Stimulated activated CD8-positive, alpha-beta memory T cell treated with anti-CD3 and anti-CD28 coated beads, Interleukin-15, amount 100 ng/mL, for 48 hours (primary cell): ENCODE measurements at regions not wholly inside any gene's neighbourhood (a gene's known extent, or its start where the extent isn't known, plus 50 kb on each side); places are given as distances from the start of the nearest gene placed in this dataset.

ENCODE experiments used
- DNase-seq, 2 donors: peaks; one replicate each; pipeline ENCODE4 v3.0.0-alpha.2; 2020; ENCODE audit warnings: low read depth in 2 of 2

DNA sequence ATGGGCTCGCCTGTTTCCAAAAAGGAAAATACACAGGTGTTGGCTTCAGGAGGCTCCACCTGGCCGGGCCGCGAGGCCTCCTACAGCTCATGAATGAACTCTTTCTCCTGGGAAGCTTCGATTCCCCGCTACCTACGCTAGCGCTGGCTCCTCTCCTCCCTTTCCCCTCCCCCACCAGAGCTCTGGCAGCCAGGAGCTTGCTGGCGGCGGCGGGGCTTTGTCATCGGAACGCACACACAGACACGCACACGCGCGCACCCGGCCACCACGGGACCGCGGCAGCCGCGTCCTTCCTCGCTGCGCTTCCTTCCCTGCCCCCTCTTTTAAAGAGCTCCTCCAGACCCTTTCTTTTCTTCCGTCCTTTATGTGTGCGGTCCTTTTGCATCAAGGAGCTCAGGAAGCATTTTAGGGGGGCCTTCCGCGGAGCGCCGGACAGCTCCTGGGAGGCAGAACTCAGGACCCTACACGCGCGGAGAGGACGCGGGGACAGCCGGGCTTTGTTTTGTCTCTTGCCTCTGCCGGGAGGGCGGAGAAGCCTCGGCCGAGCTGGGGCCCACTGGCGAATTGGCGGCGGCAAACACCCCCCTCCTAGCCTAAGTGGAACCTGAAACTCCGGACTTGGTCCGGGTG lies 70.2 kb upstream of the BCOR start:
- no peak for DNase-seq

DNA sequence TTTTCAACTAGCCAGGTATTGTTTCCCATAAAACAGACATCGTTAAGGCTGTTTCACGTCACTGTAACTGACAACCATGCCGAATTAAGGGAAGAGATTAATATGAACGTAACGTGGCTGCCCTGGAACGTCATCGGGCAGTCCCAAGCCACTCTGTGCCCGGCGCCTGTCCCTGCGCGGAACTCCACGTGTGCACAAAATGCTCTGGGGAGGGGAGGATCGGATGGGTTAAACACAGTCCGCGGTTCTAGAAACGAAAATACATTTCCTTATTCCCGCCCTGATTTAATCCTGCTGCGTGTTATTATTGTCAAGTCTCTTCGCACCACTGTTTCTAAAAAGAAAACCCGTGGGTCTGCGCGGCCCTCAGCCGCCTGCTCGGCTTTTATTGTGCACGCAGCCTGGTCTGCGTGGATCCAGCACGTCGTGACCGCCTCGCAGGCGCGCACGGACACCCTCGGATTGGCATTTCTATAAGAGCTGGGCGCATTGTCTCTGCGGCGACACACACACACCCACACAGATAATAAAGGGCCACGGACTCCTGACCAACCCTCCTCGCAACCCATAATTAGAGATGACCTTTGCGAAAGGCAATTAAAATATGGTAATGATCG lies 69.6 kb upstream of the BCOR start:
- no peak for DNase-seq

DNA sequence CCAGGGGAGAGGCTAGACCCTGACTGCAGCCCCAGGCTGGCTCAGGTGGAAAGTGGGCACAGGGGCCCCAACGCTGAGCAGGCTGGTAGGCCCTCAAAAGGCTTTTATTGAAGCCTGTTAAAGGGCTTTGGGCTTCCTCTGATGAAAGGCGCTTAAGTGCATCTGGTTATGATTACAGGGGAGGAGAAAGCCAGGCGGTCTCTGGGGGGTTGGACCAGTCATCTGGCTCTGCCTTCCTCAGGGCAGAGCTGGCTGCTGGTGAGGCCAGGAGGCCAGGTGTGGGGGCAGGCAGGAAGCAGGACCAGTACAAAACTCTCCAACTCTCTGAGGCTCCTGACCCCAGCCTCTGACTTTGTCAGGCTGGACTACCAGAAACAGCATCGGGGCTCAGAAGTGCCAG lies 68.8 kb upstream of the BCOR start:
- DNase-seq = no peak

DNA sequence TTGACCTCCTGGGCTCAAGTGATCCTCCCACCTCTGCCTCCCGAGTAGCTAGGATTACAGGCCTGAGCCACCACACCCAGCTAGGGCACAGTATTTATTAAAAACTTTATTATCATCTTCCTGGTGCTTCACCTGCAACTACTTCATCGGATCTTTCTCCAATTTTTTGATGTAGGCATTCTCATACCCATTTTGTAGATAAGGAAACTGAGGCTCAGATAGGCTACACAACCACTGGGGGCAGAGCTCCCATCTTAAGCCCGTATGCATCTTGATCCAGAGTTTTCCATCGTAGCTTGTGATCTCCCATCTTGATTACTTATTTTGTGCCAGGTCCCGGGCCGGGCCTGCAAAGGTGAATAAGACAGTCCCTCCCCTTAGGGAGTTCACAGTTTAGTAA lies 68.1 kb upstream of the BCOR start:
- no peak for DNase-seq

DNA sequence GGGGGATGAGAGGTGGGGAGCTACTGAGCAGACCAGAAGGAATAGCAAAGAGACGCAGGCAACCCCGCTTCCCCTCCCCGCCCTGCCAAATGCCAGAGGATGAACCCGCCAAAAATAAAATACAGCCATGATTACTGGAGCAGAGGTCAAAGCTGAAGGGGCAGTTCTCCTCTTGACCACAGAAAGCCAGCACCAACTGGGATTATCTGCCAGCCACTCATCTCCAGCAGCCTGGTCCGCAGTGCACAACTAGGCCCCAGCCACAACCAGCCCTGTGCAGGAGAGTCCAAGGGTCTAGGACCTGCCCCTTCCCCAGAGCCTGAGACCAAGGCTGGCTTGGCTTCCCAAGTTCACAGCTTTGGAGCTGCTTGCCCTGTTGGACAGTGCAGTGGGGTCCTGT lies 67.4 kb upstream of the BCOR start:
- no peak for DNase-seq

DNA sequence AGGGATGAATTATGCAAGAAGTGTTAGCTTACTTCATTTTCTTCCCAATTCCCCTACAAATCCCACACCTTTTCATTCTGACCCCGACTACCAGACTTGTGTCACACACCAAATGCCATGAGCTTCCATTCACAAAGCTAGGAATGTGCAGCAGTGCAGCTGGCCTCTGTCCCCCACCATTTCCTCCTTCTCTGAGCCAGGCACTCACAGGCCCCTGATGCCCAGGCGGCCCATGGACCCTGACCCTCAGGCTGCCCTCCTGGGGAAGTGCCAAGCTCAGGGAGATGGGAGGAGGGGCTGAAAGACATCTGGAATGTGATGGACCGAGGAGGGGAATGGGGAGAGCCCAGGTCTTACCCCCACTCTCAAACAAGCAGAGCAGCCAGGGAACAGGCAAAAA lies 67.0 kb upstream of the BCOR start:
- no peak for DNase-seq

DNA sequence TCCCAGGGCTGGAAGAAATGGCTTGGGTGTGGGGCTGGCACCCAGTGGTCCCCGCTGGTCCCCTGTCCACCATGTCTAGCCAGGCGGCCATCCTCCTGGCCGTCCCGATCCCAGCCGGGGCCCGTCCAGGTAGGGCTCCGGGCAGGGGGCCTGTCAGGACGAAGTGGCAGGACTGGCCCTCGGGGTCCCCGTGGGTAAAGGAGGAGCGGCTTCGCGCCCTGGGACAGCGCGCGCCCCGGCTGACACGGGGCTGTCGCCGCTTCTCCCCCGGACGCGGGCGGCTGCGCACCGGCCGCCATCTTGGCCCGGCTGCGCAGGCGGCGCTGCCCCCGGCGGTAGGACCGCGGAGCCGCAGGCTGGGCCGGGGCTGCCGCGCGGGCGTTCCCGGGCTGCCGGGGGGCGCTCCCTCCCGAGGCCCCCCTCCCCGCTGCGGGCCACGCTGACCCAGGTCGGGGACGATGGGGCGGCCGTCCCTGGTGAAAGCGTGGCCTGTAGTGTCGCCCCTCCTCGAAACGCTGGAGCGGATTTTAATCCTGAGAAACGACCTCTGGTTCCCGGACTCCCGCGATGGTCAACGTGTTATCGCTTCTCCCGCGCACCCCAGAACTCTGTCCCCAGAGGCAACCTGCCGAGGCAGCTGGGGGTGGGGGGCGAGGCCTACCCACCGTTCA lies 60.4 kb upstream of the BCOR start:
- DNase-seq = no peak

DNA sequence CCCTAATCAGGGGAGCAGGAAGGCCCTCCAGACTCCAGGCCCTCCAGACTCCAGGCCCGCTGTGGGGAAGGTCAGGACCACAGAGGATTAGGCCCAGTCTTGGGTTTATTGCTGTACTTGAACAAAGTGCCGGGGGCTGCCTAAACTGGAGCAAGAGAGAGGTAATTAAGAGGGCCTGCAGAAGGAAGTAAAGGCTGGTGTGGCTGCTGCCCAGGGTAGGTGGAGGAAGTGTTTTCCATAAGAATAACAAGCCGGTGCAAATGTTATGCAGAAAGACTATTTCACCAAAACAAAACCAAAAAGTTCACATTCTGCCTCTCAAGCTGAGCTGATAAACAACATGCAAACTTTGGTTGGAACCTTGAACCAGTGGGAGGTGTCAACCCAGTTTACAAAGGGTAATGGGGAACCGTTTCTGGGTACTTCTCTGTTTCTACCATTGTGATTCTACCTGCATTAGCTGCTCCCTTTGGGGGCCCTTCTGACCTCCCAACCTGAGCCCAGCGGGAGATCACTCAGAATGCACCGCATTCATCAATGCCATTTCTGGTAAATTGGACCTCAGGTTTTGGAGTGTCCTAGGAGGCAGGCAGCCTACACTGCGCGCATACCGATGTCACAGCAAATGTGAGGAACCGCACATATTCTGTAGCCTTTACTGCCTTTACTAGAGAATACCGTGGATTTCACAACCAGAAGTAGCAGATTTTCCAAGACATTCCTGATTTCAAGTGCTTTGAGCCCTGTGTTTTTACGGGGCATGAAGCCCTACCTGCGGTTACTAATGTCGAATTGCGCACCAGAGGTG lies 59.7 kb upstream of the BCOR start:
- DNase-seq = no peak

- DNase-seq = no peak
Measured at GRCh38 chrX:40156470-40157227, 58.9 kb upstream of the BCOR start.

- DNase-seq = no peak
Measured at GRCh38 chrX:40155589-40156469, 58.1 kb upstream of the BCOR start.

DNA sequence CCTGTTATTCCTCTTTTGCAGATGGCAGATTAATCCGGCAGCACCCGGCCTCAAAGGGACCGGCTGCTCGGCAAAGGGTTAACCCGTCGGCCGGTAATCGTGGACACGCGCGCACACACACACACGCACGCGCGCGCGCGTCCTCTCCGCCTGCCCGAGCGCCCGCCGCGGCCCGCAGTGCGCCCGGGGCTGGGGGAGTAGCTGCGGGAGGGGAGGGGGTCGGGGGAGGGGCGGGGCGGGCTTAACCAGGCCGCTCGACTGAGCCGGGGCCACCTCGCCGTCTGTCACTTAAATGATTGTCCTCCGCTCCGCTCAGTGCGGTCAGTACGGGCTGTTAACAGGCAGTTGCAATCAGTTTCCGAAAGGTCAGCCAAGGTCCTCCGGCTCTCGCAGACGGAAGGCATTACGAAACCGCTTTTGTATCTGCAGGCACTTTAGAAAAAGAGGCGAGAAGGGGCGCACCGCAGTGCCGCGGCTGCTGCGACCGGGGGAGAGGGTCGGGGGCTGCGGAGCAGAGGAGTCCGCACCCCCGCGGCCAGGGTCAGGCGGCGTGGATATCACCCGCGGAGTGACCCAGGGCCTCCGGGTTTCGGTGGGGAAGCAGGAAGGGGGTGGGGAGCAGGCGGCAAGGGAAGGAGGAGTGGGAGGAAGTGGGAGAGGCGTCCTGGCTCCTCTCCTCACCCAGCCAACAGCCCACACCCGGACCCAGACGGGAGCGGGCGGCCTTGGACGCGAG lies 57.3 kb upstream of the BCOR start:
- no peak for DNase-seq

GRCh38 chrX:40154250-40154852 lies 56.6 kb upstream of the BCOR start:
- DNase-seq = no peak

DNA sequence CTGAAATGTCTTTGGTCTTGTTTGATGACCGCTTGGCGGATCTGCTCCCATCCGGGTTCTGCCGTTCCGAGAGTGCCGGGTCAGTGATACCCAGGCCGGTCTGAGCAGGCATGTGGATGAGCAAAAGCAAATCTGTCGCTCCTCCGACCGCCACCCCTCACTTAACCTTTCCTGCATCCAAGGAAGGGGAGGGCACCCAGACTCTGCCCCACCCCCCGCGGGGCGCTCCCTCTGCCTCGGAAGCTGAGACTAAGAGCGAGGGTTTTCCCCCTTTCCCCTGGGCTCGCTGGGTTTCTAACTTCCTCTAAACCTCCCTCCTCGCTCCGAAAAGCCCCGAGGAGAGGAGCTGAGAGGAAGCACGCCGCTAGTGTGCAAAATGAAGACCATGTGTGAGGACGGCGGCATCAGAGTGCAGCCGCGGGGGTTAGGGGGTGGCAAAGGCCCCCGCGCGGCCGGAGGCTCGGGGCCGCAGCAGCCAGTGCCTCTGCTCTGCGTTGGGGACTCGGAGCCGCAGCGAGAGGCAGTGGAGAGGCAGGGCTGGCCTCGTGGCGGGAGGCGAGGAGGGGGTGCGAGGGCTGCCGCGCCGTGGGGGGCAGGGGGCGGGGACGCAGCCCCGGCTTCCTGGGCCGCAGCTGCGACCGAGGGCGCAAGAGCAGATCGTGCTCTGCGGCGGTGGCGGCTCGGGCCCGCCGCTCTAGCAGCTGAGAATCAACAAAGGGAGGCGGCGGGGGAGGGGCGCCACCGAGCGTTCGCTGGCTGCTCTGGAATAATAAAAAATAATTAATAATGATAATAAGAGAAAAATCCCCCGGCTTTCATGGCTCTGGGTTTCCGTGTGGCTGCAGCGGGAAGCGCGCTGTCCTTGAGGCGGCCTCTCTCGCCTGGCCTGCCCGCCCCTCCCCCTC lies 55.8 kb upstream of the BCOR start:
- no peak for DNase-seq

DNA sequence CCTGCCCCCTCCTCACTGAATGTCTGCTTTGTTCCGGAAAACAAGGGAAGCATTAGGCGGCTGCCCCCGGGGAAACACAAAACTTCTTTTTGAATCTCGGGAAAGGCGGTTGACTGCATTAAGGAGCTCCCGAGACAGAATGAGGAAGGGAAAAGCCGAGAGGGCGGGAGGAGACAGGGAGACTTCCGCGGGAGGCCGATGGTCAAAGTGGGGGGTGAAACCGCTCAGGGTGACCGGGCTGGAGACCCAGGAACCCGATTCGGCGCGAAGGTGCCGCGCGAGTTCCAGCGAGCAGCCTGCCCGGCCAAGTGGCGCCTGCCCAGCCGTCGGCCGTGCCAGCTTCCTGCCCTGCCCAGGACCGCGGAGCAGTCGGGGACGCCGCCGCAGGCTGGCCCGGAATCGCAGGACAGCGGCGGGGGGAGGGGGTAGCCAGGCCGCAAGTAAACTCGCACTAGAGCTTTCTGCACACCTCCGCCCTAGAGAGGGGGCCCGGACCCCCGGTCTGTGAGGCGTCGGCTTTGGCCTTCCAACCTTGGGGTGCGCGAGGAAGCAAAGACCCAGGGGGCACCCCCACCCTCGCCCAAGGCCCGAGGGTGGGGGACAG lies 55.1 kb upstream of the BCOR start:
- no peak for DNase-seq

DNA sequence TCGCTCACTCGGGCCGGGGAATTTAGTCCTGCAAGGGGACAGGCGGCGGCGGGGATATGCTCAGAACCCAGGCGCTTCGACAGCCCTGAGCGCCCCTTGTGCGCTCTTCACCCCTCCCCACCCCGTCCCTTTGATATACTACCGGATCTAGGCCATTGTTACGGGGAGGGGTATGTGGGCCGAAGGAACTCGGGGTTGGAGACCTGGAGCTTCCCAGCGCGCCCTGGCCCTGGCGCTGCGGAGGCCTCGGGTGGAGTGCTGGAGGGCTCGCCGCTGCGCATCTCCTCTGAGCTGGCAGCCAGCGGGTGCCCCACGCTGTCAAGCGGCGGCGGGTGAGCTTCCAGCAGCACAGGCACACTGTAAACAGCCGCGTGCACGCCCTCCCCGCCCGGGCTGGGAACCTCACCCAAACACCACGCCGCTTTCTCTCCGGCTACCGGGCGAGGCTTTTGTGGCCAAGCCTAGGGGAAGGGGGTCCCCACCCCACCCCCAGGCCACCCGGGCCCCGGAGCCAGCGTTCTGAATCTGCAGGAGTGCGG lies 54.5 kb upstream of the BCOR start:
- DNase-seq = no peak

DNA sequence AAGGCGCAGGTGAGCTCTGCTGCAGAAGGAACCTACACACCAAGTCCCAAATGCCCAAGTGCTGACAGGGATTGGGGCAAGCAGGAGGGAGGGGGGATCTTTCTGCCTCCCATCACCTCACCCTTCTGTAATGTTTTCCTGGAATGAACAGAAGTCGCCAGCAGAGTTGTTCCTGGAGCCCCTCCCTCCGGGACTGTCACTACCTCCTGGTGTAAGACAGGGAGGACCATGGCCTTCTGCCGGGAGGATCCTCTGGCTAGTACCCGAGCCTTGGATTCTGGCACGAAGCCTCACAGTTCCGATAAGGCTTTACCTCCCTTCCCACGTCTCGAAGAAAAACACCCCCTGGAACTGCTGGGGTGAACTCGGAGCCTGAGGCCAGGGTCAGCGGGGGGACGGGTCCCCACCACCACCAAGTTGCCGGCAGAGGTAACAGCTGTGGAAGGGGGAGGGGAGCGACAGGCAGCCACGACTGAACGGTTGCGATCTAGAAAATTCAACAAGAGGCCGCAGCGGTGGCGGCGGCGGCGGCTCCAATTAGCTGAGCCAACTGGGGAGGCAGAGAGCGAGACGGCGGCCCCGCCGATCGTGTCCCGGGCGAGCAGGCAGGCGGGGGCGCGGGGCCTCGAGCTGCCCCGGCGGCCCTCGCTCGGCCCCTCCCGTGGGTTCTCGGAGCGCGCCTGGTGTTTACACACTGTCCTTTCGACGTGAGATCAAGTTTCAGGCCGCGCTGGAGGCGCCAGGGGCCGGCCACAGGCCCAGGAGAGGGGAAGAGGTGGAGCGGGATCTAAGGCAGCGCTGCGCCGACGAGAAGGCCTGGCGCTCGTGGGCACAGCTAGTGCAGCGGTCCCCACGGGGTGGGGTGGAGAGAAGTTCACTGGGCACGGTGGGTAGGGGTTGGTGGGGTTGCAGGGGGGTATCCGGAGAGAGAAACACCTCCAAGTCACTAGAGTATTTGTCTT lies 53.7 kb upstream of the BCOR start:
- no peak for DNase-seq

GRCh38 chrX:40150503-40150902 lies 52.7 kb upstream of the BCOR start:
- no peak for DNase-seq
